ENCODE measurements at regions not wholly inside any gene's neighbourhood (a gene's known extent, or its start where the extent isn't known, plus 50 kb on each side); places are given as distances from the start of the nearest gene placed in this dataset.

GRCh38 chr6:4671587-4672115, 104.6 kb upstream of the CDYL start:
- no peak for TF ChIP-seq CTCF (conservative IDR thresholded peaks at IDR 0.05; ENCODE audit: low read depth, low read length)
- TF ChIP-seq EZH2 (IDR thresholded peaks at IDR 0.05; ENCODE audit: low read length, unreplicated experiment) = no peak
- TF ChIP-seq EZH2phosphoT487 (IDR thresholded peaks at IDR 0.05; ENCODE audit: borderline replicate concordance, low read length) = no peak
